Liver (tissue), 3 donors: ENCODE measurements at regions not wholly inside any gene's neighbourhood (a gene's known extent, or its start where the extent isn't known, plus 50 kb on each side); places are given as distances from the start of the nearest gene placed in this dataset.

Experiments used
- ATF3 ChIP-seq: IDR thresholded peaks from 2 replicates; pipeline ENCODE4 v1.6.1; 2016; ENCODE audit warnings: antibody characterized with exemption
- HNF4G ChIP-seq: IDR thresholded peaks from 2 replicates; pipeline ENCODE4 v1.6.1; 2016; ENCODE audit warnings: antibody characterized with exemption
- JUND ChIP-seq, 2 donors: IDR thresholded peaks; 2 replicates each; pipeline ENCODE4 v1.6.1; 2016; ENCODE audit warnings: antibody characterized with exemption in 2 of 2
- YY1 ChIP-seq: IDR thresholded peaks from 2 replicates; pipeline ENCODE4 v1.6.1; 2016; ENCODE audit warnings: antibody characterized with exemption, mild to moderate bottlenecking
- TF ChIP-seq, protein P1 (sequence below): fragments of 150-350 bp; IDR thresholded peaks from 2 replicates; pipeline ENCODE4 v1.5.1; 2017; ENCODE audit warnings: improper control_type of control experiment, low read depth, low read length; ENCODE audit not compliant: missing input control
- donor health status: healthy.
- donor health status: healthy.

GRCh38 chr2:66041902-66042657 is 392.8 kb upstream of the MEIS1 start:
- TF ChIP-seq, protein P1, sequence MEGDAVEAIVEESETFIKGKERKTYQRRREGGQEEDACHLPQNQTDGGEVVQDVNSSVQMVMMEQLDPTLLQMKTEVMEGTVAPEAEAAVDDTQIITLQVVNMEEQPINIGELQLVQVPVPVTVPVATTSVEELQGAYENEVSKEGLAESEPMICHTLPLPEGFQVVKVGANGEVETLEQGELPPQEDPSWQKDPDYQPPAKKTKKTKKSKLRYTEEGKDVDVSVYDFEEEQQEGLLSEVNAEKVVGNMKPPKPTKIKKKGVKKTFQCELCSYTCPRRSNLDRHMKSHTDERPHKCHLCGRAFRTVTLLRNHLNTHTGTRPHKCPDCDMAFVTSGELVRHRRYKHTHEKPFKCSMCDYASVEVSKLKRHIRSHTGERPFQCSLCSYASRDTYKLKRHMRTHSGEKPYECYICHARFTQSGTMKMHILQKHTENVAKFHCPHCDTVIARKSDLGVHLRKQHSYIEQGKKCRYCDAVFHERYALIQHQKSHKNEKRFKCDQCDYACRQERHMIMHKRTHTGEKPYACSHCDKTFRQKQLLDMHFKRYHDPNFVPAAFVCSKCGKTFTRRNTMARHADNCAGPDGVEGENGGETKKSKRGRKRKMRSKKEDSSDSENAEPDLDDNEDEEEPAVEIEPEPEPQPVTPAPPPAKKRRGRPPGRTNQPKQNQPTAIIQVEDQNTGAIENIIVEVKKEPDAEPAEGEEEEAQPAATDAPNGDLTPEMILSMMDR = no peak
- TF ChIP-seq YY1 (no peak), JUND (IDR thresholded peaks at IDR 0.05) (no peak), ATF3 (no peak), HNF4G (no peak)
